ENCODE measurements at regions not wholly inside any gene's neighbourhood (a gene's known extent, or its start where the extent isn't known, plus 50 kb on each side); places are given as distances from the start of the nearest gene placed in this dataset.

- FAIRE-seq (no peak), DNase-seq (ENCODE audit: insufficient read length, low spot score) (no peak)
- TF ChIP-seq POLR2A (IDR thresholded peaks at IDR 0.05; ENCODE audit: low read depth, low read length): no peak
Observed at GRCh38 chr7:106392144-106392543, 107.4 kb upstream of the NAMPT start.

- no peak for FAIRE-seq
- DNase-seq (ENCODE audit: insufficient read length, low spot score): no peak
- TF ChIP-seq POLR2A (IDR thresholded peaks at IDR 0.05; ENCODE audit: low read depth, low read length): no peak
Observed at GRCh38 chr7:106386958-106387357, 102.2 kb upstream of the NAMPT start.

- FAIRE-seq: no peak
- no peak for DNase-seq (ENCODE audit: insufficient read length, low spot score)
- TF ChIP-seq POLR2A (IDR thresholded peaks at IDR 0.05; ENCODE audit: low read depth, low read length): no peak
Observed at GRCh38 chr7:106384373-106384772, 99.6 kb upstream of the NAMPT start.

- no peak for TF ChIP-seq POLR2A (IDR thresholded peaks at IDR 0.05; ENCODE audit: low read depth, low read length)
- FAIRE-seq: no peak
- DNase-seq (ENCODE audit: insufficient read length, low spot score): no peak
Observed at GRCh38 chr7:106382929-106383328, 98.1 kb upstream of the NAMPT start.

DNA sequence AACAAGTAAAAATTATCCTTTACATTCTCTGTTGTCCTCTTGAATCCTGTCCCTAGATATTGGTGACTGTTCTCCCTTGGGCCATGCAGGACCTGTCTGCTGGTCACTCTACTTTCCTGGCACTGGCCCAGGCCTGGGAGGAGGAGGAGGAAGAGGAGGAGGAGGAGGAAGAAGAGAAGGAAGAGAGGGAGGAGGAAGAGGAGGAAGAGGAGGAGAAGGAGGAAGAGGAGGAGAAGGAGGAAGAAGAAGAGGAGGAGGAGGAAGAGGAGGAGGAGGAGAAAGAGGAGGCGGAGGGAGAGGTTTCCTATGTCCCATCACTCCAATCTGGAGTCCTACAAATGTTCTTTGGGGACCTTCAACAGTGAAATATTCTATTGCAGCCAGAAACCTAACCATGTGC is 97.3 kb upstream of the NAMPT start:
- FAIRE-seq: no peak

DNA sequence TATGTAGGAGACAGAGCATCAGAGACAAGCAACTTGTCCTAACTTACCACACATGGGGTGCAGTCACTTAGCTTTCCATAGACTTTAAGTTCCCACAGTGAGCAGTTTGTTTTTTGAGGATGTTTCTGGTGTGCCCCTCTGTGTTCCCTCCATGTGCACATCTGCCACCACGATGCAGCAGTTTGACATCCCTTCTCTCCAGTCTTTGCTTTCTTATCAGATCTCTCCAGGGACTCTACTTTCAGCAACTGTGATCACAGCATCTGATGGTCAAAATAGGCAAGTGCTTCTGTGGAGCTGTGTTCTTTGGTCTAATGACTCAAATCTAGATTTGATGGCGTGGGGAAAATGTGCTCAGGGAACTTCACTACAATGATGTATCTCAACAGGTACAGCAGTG is 96.5 kb upstream of the NAMPT start:
- FAIRE-seq (no peak), DNase-seq (ENCODE audit: insufficient read length, low spot score) (no peak)
- no peak for TF ChIP-seq POLR2A (IDR thresholded peaks at IDR 0.05; ENCODE audit: low read depth, low read length)

More for the DNA sequence above, 97.3 kb upstream of the NAMPT start:
- no peak for TF ChIP-seq POLR2A (IDR thresholded peaks at IDR 0.05; ENCODE audit: low read depth, low read length)
- no peak for DNase-seq (ENCODE audit: insufficient read length, low spot score)

DNA sequence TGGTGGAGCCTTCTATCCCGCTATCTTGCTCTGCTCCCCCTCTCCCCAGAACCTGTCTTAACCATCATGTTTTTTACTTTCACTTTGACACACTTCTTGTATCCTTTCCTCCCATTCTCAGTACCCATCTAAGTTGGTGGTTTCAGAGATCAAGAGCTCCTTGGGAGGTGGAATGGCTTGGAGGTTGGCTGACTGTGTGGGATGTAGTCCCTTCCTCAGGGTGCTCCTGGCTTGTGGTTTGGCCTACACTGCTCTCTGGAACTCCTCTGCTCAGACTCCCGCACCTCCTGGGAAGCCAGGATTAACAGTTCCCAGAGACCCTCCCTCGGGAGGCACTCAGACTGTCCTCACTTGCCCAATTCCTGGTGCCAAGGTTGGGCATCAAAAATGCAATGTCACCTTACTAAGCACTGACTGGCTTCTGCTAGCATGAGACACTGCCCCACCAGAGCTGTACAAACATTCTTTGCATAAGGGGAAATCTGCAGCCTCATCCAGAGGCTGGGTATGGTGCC is 93.1 kb upstream of the NAMPT start:
- no peak for TF ChIP-seq POLR2A (IDR thresholded peaks at IDR 0.05; ENCODE audit: low read depth, low read length)
- no peak for FAIRE-seq

DNA sequence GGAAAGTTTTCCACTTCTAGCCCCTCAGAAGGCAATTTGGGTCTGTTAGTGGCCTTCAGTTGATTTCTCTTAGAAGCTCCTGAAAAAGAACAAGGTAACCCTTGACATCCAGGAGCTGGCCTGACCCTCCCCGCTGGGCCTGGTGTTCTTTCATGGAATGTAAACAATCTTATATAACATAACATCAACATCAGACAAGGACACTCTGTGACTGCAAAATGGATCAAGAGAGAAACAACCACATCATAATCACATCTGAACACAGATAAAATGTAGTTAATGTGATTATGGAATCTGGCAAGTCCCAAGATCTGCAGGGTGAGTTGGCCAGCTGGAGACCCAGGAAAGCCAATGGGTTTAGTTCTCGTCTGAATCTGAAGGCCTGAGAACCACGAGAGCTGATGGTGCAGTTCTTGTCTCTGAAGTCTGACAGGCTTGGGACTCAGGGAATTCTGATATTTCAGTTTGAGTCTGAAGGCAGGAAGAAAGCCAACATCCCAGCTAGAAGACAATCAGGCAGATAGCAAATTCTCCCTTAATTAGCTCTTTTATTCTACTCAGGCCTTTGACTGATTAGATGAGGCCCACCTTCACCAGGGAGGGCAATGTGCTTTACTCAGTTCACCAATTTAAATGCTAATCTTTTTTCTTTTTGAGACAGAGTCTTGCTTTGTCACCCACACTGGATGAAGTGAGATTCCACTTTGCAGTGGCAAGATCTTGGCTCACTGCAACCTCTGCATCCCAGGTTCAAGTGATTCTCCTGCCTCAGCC is 91.4 kb upstream of the NAMPT start:
- FAIRE-seq (no peak), DNase-seq (ENCODE audit: insufficient read length, low spot score) (no peak)
- TF ChIP-seq POLR2A (IDR thresholded peaks at IDR 0.05; ENCODE audit: low read depth, low read length): no peak

More for the DNA sequence above, 93.1 kb upstream of the NAMPT start:
- DNase-seq (ENCODE audit: insufficient read length, low spot score): no peak

GRCh38 chr7:106375499-106375898 is 90.7 kb upstream of the NAMPT start:
- no peak for TF ChIP-seq POLR2A (IDR thresholded peaks at IDR 0.05; ENCODE audit: low read depth, low read length)
- DNase-seq (ENCODE audit: insufficient read length, low spot score): no peak
- FAIRE-seq: no peak

DNA sequence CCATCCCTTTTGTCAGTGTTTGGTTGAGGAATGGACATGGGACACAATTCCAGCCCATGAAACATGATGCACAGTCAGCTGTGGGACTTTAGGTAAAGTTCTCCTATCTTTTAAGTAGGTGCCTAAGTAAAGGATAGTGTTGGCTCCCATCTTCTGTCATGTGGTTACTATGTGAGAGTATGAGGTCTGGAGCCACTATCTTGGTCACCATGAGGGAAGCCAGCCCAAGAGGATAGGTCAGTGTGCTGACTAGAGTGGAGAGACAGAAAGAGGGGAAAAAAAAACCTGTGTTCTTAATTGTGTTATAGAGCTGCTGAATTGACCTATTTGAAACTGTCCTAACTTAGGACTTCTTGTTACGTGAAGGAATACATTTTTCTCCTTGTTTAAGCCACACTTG is 89.7 kb upstream of the NAMPT start:
- FAIRE-seq: no peak
- no peak for TF ChIP-seq POLR2A (IDR thresholded peaks at IDR 0.05; ENCODE audit: low read depth, low read length)
- DNase-seq (ENCODE audit: insufficient read length, low spot score): no peak

GRCh38 chr7:106372595-106373318 is 88.0 kb upstream of the NAMPT start:
- FAIRE-seq: no peak
- DNase-seq (ENCODE audit: insufficient read length, low spot score): no peak

DNA sequence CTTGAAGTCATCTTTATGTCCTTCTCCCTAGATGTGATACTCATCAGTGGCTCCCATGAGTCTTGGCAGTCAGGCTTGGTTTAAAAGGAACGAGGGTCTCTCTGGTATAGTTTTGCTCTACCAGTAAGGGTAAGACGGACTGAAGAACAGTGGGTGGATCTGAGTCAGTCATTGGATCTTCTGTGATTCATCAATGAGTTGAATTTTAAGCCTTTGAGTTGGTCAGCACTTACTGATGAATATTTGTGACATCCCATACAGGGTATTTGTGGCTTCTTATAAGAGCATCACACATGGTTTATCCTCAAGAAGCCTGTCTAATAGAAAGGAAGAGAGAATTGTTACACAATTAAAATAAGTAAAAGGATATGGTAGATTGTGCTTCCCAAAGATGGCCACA is 87.3 kb upstream of the NAMPT start:
- DNase-seq (ENCODE audit: insufficient read length, low spot score) (no peak), FAIRE-seq (no peak)
- TF ChIP-seq POLR2A (IDR thresholded peaks at IDR 0.05; ENCODE audit: low read depth, low read length): no peak

More at GRCh38 chr7:106372595-106373318, 88.0 kb upstream of the NAMPT start:
- no peak for TF ChIP-seq POLR2A (IDR thresholded peaks at IDR 0.05; ENCODE audit: low read depth, low read length)

DNA sequence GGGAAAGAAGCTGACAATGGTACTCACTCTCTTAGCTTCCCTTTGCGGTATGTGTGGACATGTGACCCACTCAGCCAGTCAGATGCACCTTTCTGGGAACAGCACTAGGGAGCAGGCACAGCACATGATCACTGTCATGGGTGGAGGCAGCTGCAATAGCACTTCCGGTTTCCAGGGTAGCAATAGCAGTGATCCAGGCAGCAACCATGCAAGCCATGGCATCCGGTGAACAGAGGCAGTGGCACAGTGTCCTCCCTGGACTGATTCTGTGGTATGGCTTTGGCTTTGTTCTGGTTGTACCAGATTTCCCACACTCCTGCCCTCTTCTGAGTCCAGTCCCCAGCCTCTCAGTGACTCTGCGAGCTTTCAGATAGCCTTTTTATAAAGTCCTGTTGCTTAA is 86.8 kb upstream of the NAMPT start:
- FAIRE-seq: no peak
- DNase-seq (ENCODE audit: insufficient read length, low spot score): no peak

GRCh38 chr7:106370542-106370941 is 85.8 kb upstream of the NAMPT start:
- FAIRE-seq (no peak), DNase-seq (ENCODE audit: insufficient read length, low spot score) (no peak)
- TF ChIP-seq POLR2A (IDR thresholded peaks at IDR 0.05; ENCODE audit: low read depth, low read length): no peak

More for the DNA sequence above, 86.8 kb upstream of the NAMPT start:
- no peak for TF ChIP-seq POLR2A (IDR thresholded peaks at IDR 0.05; ENCODE audit: low read depth, low read length)

- DNase-seq (ENCODE audit: insufficient read length, low spot score) (no peak), FAIRE-seq (no peak)
- no peak for TF ChIP-seq POLR2A (IDR thresholded peaks at IDR 0.05; ENCODE audit: low read depth, low read length)
Observed at GRCh38 chr7:106369816-106370215, 85.0 kb upstream of the NAMPT start.

Measured in H54 (cell line).